HG03442 (cell line): ENCODE measurements at regions not wholly inside any gene's neighbourhood (a gene's known extent, or its start where the extent isn't known, plus 50 kb on each side); places are given as distances from the start of the nearest gene placed in this dataset.

Experiments
- ATAC-seq: cut with Tn5 transposase; IDR thresholded peaks from one replicate; pipeline ENCODE4 v1.9.1; 2021; ENCODE audit warnings: mild to moderate bottlenecking, moderate library complexity; ENCODE audit not compliant: unreplicated experiment

DNA sequence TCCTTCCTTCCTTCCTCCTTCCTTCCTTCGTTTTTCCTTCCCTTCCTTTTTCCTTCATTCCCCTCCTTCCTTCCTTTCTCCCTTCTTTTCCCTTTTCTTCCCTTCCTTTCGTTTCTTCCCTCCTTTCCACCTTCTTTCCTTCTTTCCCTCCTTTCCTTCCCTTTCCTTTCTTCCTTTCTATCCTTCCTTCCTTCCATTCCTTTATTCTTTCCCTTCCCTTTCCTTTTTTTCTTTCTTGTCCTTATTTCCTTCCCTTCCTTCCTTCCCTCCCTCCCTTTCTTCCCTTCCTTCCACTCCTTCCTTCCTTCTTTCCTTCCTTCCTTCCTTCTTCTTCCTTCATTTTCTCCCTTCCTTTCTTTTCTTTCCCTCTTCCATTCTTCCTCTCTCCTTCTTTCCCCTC lies 394.6 kb downstream of the GABRB3 start:
- no peak for ATAC-seq

DNA sequence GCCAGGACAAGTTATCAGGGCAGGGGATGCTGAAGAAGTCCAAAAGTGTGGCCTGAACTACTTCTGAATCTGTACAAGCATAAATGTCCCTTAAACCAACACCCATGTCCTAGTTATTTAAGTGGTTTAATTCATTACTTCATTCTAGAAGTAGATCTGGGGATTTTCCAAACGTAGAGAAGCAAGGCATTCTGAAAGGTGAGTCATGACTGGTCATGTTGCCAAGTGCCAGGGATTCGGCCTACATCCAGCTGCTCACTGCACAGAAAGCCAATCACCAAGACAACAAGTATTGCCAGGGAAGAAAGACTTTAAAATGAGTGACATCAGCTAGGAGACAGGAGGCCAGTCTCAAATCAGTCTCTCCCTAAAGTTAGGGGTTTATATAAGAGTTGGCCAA lies 396.6 kb downstream of the GABRB3 start:
- ATAC-seq, result no peak

DNA sequence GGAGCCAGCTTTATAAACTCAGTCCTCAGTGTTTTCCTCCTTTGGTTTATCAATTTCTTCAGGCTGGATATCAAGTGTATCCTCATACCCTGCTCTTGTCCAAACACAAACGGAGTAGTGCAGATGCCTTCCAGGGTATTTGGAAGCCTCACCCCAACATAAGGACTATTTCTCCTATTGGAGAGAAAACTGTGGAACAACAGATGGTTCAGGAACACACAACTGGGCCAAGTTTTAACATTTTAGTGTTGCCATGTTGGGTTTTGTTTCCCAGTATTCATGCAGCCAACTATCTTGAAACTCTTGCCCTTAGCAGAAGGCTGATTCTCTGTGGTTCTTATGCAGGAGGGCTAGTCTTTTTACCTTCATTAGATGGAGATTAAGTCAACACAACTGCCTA lies 398.1 kb downstream of the GABRB3 start:
- ATAC-seq, result no peak

DNA sequence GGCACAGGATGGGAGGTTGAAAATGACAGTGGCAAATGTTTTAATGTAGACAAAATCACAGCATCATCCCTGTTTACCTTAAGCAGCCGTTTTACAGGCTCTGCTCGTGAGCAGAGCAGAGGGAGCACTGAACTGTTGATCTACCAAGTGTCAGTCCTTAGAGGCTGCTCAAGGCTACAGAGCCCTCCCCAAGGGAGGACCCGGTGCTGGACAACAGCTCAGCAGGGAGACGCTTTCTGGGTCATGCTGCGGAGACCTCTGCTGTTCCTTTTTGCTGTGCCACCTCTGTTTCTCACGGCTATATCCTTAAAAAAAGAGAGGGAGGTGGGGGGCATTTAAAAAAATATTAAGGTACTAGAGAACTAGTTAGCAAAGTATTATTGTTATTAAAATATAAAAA lies 400.2 kb downstream of the GABRB3 start:
- no peak for ATAC-seq

DNA sequence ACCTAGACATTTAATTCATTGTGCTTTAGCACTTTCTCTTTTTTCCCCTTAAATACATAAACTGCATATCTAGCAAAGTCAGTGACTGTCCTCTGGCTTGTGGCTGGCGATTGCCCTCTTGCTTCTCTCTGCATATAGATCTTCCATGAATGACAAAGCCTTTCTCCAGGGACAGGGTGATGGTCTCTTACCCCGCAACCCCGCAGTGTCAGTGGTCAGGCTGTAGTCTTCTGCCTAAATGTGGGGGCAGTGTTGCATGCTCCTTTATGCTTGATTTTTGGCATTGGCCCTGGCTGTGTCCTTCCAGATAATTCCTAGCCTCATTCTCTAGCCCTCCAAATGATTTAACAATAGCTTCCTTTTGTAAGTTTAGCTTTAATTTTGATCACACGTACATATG lies 407.8 kb downstream of the GABRB3 start:
- ATAC-seq, result no peak

DNA sequence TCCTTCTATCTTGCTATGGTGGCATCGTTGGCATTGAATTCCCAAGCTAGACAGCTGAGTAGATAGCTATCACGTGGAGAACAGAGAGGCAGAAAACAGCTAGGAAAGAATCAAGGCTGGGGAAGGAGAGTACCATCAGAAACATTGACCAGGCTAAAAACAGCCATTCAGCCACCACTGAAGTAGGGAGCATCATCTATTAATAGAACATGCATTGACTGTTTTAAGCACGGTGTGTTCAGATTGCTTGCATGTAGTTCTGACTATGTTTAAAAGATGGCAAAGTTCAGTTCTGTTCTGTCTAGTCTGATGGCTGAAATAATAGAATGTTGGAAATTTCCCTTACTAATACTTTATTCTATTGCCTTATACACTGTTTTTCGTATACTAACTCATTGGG lies 413.0 kb downstream of the GABRB3 start:
- no peak for ATAC-seq

DNA sequence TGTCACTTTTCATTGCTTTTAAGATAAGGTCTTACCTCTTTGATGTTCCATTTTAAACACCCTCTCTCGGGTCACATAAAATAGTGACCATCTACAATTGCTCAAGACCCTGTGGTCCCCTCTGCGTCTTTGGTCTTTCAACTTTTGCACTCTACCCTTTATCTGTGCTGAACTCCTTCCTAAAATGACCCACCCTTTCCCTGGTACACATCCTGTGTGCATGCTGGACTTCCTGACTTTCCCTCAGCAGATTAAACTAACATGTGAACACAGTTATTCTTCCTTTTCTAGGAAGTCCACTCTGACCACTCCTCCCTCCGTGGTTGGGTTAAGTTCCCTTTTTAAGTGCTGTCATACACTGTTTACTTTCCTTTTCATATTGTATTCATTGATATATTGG lies 414.2 kb downstream of the GABRB3 start:
- ATAC-seq, result no peak

DNA sequence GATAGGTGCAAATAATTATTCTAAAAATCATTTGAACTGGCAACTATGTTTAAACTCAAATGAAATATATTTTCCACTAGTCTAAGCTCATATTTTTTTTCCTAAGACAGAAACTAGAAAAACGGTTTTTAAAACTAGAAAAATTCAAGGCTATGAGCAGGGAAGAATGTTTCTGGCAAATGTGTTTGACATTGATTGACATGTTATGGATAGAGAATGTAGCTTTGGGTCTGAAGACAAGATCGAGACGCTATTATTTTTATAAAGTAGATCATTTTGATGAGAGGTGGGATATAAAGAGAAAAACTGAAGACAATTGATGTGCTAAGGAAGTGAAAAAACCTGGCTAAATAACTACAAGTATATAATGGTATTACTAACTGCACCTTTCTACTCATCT lies 415.2 kb downstream of the GABRB3 start:
- no peak for ATAC-seq

DNA sequence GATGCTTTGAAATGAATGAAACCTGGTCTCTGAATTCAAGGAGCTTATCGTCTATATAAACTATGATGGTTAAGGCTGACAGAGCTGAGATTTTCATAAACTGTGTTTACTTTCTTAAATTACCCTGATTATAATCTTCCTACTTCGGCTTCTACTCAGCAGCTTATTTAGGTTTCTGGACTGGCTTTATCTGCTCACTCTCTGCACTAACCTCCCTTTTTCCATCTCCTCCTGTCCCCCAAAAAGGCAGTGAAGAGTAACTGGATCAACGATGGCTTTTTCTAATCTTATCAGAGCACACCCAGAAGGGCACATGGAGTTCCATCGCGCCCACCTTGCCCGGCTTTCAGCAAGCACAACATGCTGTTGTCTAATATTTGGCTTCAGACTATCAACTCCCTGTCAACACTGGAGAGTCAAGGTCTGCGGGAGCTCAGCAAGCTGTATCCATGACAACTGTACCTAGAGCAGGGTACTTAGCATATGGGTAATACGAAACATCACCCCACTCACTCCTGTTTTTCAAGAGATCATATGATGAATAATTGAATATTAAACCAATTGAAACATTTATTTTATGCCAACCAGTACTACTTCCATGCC lies 417.3 kb downstream of the GABRB3 start:
- ATAC-seq, result no peak

DNA sequence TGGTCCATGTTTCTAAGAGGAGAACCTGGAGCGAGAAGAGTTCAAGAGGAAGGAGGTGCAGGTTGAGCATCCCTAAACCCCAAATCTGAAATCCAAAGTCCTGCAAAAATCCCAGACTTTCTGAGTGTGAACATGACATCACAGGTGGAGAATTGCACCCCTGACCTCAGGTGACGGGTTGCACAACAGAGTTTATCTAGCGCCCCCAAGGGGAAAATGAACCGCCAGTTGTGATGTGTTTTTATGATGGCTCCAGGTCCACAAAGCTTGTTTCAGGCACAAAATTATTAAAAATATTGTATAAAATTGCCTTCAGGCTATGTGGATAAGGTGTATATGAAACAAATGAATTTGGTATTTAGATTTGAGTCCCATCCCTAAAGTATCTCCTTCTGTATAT lies 420.0 kb downstream of the GABRB3 start:
- no peak for ATAC-seq

DNA sequence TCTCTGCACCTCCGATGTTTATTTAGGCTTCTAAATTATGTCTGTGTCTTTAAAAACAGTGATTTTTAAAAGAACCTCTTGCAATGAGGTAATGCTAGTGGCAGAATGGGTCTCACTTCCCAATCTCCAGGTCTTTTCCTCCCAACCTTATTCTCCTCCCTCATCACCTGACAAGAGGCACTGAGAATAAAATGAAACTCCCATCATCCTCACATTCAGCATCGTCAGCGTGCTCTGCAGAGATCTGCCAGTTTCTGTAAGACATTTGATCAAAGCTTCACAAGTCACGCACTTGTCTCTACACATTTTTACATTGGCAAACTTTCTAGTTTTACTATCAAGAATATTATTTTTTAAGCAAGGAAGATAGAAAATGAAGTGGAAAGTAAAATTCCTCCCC lies 420.5 kb downstream of the GABRB3 start:
- no peak for ATAC-seq

DNA sequence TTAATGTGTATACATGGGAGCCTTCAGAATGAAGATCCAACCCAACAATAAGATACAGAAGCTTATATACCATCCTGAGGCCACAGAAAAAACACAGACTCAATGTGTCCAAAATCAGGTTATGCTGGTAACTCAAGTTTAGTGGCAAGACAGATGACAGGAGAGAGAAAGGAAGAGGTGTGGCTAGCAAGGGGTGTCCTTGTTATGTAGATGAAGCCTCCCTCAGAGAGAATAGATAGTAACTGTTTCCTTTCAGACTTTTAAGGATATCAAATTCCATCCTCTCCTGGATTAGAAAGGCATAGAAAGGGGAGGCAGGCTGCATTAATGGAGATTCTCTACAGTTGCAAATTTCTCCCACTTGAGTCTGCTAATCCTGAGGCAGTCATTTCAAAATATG lies 447.4 kb downstream of the GABRB3 start:
- no peak for ATAC-seq

DNA sequence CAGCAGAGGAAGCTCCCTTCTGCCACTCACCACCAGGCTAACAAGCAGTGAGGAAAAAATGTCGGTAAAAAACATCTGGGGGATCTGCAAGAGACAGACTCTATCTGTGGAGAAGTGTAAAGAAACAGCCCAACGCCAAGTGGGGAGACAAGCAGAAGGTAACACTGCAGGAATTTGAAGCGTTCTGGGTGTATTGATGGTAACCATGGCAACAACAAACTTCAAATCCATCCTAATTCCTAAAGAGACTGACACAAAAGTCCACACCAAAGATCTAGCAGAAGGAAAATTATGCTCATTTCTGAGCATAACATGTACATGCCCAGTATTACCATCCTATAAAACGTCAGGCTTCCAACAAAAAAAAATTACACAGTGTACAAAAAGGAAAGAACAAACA lies 449.3 kb downstream of the GABRB3 start:
- ATAC-seq, result no peak

DNA sequence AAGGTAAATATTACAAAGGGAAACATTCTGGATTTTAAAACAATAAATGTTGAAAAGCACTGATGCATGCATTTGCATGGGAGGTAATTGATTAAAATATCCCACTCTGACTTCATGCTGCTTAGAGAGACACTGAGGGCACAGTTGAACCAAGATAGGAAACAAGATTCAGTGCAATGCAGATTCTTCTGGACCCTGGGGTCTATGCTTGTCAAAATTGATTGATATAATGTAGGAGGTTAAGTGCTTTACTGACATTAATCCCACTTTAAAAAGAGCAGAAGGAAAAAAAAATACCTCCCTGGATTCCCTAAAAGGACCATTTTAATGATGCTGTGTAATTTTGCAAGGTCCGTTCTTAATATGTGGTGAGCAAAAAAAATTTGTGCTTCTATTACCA lies 454.2 kb downstream of the GABRB3 start:
- no peak for ATAC-seq

DNA sequence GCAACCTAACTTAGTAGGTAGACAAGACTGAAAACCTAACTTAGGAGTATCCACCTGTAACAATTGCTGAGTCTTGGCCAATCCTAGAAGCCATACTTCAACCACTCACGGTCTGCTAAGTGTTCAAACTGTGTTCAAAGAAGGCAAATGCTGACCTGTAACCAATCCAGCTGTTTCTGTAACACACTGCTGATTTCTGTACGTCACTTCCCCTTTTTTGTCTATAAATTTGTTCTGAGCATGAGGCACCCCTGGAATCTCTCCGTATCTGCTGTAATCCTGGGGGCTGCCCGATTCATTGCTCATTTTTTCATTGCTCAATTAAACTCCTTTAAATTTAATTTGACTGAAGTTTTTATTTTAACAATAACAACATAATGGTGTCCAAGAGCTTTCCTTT lies 451.4 kb upstream of the ATP10A start:
- ATAC-seq, result no peak

DNA sequence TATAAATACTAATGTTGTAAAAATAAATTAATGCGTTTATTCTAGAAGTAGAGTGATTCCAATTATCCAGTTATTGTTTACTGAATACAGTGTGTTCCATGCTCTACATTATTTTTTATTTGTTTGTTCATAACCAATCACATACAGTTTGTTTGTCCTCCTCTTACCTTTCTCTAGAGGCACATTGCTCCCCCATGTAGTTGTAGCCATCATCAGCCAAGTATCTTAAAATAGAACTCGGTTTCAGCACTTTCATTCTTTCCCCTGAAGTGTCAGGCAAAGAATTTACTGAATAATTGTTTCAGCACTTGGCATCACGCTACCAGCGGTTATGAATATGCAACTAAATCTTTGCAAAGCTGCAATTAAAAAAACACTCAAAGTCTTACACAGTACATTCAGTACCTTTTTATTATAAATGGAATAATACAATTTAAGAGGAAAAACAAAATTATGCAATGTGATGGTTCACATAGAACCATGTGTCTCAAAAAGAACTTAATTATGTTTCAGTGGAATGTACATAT lies 448.6 kb upstream of the ATP10A start:
- ATAC-seq, result no peak

DNA sequence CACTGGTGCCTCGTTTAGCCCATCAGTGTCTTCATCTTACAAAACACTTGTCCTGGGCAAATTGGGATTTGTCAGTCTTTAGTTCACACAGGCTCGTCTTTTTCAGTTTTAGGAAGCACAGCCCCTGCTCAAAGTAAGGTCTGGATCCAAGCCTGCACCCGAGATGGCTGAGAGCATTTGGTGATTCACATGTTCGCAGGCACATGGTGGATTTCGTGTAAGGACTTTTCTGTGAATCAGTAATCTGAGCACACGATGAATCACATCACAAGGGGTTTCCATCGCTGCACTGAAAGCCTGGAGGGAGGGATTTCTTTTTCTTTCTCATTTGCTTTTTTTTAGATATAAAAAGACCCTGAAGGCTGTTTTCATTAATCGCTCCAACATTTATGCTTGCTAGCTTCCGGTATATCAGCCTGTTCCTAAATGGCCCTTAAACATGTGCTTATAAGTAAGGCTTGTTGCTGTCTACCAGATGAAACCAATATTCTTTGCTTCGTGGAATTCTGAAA lies 435.6 kb upstream of the ATP10A start:
- no peak for ATAC-seq

DNA sequence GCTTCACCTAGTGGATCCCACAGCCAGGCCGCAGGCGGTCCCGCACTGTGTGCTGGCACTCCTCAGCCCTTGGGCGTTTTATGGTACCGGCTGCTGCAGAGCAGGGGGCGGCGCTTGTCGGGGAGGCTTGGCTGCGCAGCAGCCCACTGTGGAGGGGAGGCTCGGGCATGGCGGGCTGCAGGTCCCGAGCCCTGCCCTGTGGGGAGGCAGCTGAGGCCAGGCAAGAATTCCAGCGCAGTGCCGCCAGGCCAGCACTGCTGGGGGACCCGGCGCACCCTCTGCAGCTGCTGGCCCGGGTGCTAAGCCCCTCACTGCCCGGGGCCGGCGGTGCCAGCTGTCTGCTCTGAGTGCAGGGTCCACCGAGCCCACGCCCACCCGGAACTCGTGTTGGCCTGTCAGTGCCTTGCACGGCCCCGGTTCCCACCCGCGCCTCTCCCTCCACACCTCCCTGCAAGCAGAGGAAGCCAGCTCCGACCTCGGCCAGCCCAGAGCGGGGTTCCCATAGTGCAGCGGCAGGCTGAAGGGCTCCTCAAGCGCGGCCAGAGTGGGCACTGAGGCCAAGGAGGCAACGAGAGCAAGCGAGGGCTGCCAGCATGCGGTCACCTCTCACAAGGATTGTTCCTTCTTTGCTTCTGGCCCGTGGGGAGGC lies 435.0 kb upstream of the ATP10A start:
- no peak for ATAC-seq

DNA sequence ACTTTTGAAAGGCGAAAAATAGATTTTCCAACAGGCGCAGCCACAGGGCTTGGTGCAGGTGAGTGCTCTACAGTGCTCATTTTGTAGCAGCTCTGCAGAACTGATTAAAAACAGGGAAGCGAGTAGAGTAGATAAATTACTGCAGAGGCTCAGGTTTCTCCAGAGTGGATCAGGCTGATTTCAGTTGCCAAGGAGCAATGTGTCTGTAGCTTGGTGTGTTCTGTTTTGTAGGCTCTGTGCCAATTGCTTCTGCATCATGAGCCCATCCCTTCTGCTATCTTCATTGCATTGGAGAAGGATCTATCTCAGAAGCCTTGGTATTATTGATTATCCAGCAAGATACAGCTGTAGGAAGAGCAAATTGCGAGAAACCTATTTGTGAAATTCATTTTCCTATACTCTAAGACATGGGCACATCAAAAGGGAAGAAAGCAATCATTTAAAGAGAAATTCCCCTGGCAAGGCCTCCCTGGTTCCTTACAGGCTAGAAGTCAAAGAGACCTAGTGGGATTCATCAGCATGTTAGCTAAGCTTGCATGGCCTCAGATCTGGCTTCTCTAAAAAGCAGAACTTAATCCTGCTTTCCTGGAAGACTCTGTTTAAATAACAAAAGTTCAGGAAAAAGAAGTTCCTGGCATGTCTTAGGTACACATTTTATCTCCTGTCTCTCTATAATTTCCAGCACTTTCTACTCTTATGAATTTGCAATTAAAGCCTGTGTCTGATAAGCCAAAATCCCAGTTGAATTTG lies 432.4 kb upstream of the ATP10A start:
- ATAC-seq, result no peak

DNA sequence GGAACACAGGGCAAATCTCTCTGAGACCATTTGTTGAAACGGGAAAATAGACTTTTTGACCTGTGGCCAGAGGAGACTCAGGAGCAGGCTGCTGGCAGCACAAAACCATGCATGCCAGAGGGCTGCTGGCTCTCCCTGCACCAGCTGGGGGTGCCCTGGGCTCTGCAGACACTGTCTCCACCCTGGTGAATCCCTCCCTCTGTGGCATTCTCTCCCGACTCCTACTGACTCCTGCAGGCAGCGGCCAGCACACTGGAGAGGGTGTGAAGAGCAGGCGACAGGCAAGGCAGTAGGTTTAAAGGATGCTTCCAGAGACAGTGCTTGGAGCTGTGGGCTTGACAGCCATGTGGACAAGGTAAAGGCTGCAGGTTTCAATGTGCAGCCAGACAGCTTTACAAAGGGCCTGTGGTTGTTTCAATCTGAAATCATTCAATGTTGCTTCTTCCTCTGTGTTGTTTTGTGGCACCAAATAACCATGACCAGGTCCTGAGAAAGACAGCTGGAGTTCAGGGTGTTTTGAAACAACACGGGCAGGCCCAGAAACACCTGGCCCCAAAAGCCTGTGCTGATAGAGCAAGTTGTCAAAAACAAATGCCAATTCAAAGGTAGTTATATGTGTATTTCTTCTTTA lies 431.0 kb upstream of the ATP10A start:
- no peak for ATAC-seq

DNA sequence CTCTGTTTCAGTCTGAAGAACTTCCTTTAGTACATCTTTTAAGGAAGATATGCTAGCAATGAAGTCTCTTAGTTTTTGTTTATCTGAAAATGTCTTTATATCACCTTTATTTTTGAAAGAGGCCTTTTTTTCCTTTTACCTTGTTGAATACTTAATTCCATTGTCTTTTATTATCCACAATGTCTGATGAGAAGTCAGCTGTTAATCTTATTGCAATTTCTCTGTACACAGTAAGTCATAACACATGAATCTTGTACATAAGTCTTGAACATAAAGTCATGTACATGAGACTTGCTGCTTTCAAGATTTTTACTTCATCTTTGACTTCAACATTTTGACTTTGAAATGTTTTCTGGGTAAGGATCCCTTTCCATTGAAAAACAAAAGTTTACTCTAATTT lies 424.3 kb upstream of the ATP10A start:
- ATAC-seq, result no peak

DNA sequence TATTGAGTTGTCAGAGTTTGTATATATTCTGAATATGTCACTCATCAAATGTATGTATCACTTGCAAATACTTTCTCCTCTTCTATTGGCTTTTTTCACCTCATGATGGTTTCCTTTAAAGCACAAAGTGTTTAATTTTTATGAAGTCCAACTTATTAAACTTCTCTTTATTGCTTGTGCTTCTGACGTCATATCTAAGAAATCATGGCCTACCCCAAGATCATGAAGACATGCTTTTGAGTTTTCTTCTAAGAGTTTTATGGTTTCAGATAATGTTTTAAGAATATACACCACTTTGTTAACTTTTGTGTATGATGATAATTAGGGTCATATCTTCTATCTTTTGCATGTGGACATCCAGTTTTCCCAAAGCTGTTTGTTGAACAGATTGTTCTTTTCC lies 417.2 kb upstream of the ATP10A start:
- ATAC-seq, result no peak
